ENCODE measurements at regions not wholly inside any gene's neighbourhood (a gene's known extent, or its start where the extent isn't known, plus 50 kb on each side); places are given as distances from the start of the nearest gene placed in this dataset.

GRCh38 chr15:38843051-38843501 is 278.5 kb upstream of the RASGRP1 start:
- TF ChIP-seq CTCF (IDR thresholded peaks at IDR 0.05 in 8 of 11, conservative IDR thresholded peaks at IDR 0.05 in 3 of 11) (no peak), POLR2A (IDR thresholded peaks at IDR 0.05) (no peak)

All from spleen (tissue), 7 donors.